ENCODE measurements at regions not wholly inside any gene's neighbourhood (a gene's known extent, or its start where the extent isn't known, plus 50 kb on each side); places are given as distances from the start of the nearest gene placed in this dataset.

DNA sequence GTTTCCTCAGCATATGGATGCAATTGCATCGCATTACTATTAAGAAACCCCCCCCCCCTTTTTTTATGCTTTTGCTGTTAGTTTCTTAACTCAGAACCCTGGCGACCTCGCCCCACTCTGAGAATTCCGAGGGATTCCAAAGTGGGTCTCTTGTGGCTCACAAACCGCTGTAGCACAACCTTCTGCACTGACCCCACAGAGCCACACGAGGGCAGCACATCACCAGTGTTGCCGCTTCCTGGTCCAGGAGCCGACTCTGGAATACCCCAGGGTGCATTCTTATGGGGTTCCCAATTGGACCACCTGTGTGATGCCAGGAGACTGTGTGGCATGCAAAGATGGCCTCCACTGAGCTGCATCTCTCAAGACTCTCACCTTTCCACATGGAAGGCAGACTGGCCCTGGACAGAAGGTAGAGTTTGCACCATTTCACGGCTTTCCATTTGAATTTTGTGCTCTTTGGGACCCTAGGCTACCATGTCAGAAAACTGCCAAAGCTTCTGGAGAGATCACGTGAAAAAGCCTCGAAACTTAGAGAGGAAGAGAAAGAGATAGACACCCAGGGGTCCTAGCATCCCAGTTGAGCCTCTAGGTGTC is 432.7 kb upstream of the ASIC2 start:
- H3K27ac ChIP-seq: no peak overlapping the region
- H3K4me1 ChIP-seq: no peaks in the 10 kb centered on the region
- no peak for TF ChIP-seq POLR2A (IDR thresholded peaks at IDR 0.05)
- TF ChIP-seq, protein P1, sequence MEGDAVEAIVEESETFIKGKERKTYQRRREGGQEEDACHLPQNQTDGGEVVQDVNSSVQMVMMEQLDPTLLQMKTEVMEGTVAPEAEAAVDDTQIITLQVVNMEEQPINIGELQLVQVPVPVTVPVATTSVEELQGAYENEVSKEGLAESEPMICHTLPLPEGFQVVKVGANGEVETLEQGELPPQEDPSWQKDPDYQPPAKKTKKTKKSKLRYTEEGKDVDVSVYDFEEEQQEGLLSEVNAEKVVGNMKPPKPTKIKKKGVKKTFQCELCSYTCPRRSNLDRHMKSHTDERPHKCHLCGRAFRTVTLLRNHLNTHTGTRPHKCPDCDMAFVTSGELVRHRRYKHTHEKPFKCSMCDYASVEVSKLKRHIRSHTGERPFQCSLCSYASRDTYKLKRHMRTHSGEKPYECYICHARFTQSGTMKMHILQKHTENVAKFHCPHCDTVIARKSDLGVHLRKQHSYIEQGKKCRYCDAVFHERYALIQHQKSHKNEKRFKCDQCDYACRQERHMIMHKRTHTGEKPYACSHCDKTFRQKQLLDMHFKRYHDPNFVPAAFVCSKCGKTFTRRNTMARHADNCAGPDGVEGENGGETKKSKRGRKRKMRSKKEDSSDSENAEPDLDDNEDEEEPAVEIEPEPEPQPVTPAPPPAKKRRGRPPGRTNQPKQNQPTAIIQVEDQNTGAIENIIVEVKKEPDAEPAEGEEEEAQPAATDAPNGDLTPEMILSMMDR (IDR thresholded peaks at IDR 0.05): peak in 5 of 6 experiments; percentile 32 to 64 (median 48)
- H3K9me3 ChIP-seq: no peaks in the 10 kb centered on the region
- WGBS, 2 donors: 16 to 39% methylated on average over 7 to 11 of the region's 11 CpGs
- peaks cover 0 to 65% (median 0%) of the 10 kb centered on the region in 4 donors for H3K27me3 ChIP-seq
- H3K36me3 ChIP-seq: no peaks in the 10 kb centered on the region
- H3K4me3 ChIP-seq: no peak overlapping the region
- DNase-seq: no peak
- intact Hi-C loops (cut with DNase I): no loop called here

DNA sequence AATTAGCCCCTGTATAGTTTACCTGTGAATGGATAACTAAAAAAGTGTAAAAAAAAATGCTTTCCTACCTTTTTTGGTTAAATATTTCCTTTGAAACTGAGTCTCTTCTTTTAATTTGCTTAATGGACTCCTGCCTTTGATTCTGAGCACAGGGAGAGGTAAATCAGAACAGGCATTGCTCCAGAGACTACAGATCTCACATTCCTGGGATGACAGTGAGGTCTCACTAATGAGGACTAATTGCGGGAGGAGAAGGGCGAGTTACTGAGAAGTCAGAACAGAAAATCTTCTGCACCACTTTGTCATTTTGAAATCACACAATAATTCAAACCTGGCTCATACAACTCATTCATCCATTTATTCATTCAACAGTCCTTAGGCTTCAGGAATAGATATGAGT is 437.0 kb upstream of the ASIC2 start:
- TF ChIP-seq, protein P1 (IDR thresholded peaks at IDR 0.05): no peak
- TF ChIP-seq POLR2A (IDR thresholded peaks at IDR 0.05): no peak
- H3K4me1 ChIP-seq: no peaks in the 10 kb centered on the region
- H3K36me3 ChIP-seq: no peaks in the 10 kb centered on the region
- no peak overlapping the region for H3K4me3 ChIP-seq
- H3K9me3 ChIP-seq: no peaks in the 10 kb centered on the region
- intact Hi-C loops (cut with DNase I): no loop called here
- no peak overlapping the region for H3K27ac ChIP-seq
- 27 to 48% methylated on average over 2 of the region's 2 CpGs for WGBS, 2 donors
- H3K27me3 ChIP-seq: peaks cover 0 to 78% (median 0%) of the 10 kb centered on the region in 4 donors
- no peak for DNase-seq

DNA sequence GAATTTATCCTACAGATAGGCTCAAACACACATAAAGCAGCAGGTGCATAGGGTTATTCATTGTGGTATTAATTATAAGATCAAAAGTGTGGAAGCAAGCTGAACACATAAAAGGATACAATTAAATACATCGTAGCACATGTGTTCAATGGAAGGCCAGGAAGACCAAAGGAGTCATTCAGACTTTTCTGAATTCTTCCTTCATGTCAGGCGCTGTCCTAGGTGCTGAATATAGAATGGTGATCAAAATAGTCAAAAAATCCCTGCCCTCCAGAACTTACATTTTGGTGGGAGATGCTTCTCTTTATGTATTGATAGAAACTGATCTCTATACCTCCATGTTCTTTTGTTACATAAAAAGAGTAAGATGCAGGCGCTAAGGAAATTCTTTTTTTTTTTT is 439.0 kb upstream of the ASIC2 start:
- no peaks in the 10 kb centered on the region for H3K9me3 ChIP-seq
- WGBS, 2 donors: 29 to 33% methylated on average over 3 of the region's 3 CpGs

DNA sequence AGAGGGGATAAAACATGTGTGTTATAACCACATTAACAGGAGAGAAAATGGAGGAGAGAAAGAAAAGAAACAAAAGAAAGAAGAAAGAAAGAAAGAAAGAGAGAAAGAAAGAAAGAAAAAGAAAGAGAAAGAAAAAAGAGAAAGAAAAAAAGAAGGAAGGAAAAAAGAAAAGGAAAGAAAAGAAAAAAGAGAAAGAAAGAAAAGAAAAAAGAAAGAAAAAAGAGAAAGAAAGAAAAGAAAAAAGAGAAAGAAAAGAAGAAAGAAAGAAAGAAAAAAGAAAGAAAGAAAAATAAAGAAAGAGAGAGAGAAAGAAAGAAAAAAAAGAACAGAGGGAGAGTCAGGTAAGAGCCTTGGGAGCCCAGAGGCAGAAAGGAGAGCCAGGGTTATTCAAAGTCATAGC is 446.6 kb upstream of the ASIC2 start:
- Histone ChIP-seq H3K4me3 (no peak overlapping the region), H3K9me3 (no peaks in the 10 kb centered on the region), H3K36me3 (no peaks in the 10 kb centered on the region), H3K27ac (no peak overlapping the region), H3K27me3 (peaks cover 0 to 69% (median 0%) of the 10 kb centered on the region in 4 donors), H3K4me1 (no peaks in the 10 kb centered on the region)
- intact Hi-C loops (cut with DNase I): no loop called here
- DNase-seq: no peak
- TF ChIP-seq POLR2A (IDR thresholded peaks at IDR 0.05): no peak

More for the DNA sequence above, 439.0 kb upstream of the ASIC2 start:
- no peaks in the 10 kb centered on the region for H3K4me1 ChIP-seq
- DNase-seq: no peak
- H3K27me3 ChIP-seq: peaks cover 0 to 82% (median 0%) of the 10 kb centered on the region in 4 donors
- H3K4me3 ChIP-seq: no peak overlapping the region
- TF ChIP-seq, protein P1 (IDR thresholded peaks at IDR 0.05): no peak
- TF ChIP-seq POLR2A (IDR thresholded peaks at IDR 0.05): no peak
- H3K36me3 ChIP-seq: no peaks in the 10 kb centered on the region
- intact Hi-C loops (cut with DNase I): no loop called here
- H3K27ac ChIP-seq: no peak overlapping the region

DNA sequence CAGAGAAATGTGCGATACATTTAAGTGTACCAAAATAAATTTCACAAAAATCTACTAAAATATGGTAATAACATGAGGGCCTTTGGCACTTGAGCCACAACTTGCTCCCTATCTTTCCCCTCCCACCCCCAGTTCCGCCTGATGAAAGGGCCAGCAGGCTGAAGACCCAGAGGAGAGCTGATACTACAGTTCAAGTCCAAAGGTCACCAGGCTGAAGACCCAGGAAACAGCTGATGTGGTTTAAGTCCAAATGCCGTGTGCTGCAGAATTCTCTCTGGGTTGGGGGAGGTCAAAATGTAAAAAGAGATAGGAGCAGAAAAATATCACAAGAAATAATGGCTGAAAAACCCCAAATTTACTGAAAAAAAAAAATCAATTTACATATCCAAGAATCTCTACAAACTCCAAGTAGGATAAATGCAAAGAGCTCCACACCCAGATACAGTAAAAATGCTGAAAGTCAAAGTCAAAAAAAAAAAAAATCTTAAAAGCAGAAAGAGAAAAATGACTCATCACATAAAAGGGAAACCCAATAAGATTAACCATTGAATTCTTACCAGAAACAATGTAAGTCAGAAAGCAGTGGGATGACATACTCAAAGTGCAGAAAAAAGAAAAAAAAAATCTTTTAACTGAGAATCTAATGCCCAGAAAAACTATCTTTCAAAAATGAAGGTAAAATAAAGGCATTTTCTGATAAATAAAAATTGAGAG is 452.1 kb upstream of the ASIC2 start:
- Histone ChIP-seq H3K4me3 (no peak overlapping the region), H3K27ac (no peak overlapping the region), H3K9me3 (no peaks in the 10 kb centered on the region), H3K36me3 (no peaks in the 10 kb centered on the region), H3K27me3 (peaks cover 0 to 43% (median 0%) of the 10 kb centered on the region in 4 donors), H3K4me1 (no peaks in the 10 kb centered on the region)
- 50% methylated on average over 3 of the region's 3 CpGs for WGBS, 2 donors
- DNase-seq: no peak
- intact Hi-C loops (cut with DNase I): no loop called here
- no peak for TF ChIP-seq POLR2A (IDR thresholded peaks at IDR 0.05)
- TF ChIP-seq, protein P1 (IDR thresholded peaks at IDR 0.05): no peak

Data from esophagus squamous epithelium (tissue), 5 donors.